GM19438 (cell line): ENCODE measurements at regions not wholly inside any gene's neighbourhood (a gene's known extent, or its start where the extent isn't known, plus 50 kb on each side); places are given as distances from the start of the nearest gene placed in this dataset.

Experiments used
- ATAC-seq: cut with Tn5 transposase; IDR thresholded peaks from one replicate; pipeline ENCODE4 v1.9.1; 2021; ENCODE audit warnings: low read depth; ENCODE audit not compliant: unreplicated experiment

DNA sequence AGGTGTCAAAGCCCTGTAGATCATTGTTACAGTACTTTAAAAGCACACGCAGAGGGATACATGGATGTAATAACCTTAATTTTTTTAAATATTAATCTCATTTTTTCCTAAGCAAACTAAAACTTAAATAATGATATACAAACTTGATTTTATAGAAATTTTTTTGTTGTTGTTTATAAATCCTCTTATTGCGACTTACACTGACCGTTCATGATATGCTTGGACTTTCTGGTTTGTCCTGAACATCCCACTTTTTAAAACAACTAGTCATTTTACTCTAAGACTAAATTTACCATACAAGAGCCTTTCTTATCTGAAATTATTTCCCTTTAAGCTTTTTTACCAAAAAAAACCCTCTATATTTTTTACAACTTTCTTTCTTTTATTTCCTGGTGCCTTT, 2106.0 kb downstream of the PCDH7 start:
- no peak for ATAC-seq

DNA sequence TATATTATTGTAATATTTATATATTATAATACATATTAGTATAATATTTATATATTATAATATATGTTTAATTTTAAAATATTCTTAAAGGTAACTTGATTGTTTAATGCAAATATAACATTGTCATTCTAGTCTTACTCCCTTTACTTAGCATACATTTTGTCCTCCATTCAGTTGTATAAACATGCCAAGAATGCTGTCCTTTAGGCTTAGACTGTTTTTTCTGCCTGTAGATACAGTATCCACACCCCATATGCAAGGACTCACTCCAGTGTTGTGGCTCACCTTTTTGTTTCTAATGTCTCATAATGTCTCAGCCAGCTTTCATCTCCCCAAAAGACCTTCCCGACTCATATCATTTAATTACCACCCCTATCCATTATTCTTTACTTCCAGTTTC, 2110.0 kb downstream of the PCDH7 start:
- ATAC-seq = no peak

DNA sequence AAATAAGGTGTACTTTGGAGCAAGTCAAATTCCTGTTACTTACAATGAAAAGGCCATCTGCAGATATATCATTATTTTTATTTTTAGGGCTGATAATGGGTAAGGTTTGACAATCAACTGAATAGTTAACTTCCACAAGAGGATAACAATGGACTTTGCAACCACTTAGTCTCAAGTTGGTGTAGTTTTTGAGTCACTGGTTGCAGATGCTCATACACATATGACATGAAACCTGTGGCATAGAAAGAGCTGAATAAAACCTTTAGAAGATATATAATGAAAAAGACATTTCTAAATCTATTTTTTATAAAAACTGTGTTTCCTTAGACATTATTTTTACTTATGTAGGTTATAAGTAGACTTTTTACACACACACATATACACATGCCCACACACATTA, 2110.9 kb downstream of the PCDH7 start:
- ATAC-seq = no peak

DNA sequence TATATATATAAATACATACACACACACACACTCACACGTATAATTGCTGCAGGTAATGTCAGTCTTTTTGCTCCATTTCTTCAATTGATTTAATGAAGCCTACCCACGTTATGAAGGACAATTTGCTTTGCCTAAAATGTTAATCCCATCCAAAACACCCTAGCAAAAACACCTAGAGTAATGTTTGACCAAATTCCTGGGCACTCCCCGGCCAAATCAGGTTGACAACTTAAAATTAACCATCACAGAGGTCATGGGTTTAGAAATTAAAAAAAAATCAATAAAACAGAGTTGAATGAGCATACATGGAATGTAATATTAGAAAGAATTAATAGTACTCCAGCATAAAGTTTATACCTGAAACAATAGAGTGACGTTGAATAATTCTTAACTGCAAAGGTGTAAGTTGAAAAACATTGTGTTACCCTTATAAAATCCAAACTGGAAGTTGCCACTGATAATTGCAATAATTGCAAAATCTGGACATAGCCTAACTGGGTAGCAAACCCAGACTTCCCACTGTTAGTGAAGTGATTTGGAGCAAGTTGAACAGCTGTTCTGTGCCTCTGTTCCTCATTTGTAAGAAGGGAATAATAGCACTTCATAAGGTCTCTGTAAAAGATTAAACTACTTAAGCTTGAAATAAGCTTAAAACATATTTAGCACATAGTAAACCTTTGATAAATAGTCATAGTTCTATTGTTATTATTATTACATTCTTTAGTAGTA, 2120.5 kb downstream of the PCDH7 start:
- no peak for ATAC-seq

GRCh38 chr4:32841217-32841616, 2121.0 kb downstream of the PCDH7 start:
- ATAC-seq = no peak

GRCh38 chr4:32847461-32847860, 2127.3 kb downstream of the PCDH7 start:
- no peak for ATAC-seq

GRCh38 chr4:32855622-32856021, 2135.5 kb downstream of the PCDH7 start:
- no peak for ATAC-seq

- no peak for ATAC-seq
These were observed 2138.2 kb downstream of the PCDH7 start for GRCh38 chr4:32858361-32858760.

DNA sequence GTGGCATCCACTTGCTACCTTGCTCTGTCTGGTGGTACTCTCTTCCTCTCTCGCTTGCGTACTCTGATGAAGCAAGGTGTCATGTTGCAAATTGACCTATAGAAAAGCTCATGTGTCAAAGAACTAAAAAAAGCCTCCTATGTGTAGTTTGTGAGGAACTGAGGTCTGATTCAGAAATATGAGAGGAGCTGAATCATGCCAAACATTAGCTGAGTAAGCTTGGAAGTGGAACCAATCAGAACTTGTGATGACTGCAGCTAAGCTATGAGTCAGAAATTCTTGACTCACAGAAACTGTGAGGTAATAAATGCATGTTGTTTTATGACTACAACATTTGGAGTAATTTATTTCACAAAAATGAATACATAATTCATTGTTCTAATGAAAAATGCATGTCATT, 2138.8 kb downstream of the PCDH7 start:
- no peak for ATAC-seq

- ATAC-seq = no peak
These were observed 2144.7 kb downstream of the PCDH7 start for GRCh38 chr4:32864713-32865351.

DNA sequence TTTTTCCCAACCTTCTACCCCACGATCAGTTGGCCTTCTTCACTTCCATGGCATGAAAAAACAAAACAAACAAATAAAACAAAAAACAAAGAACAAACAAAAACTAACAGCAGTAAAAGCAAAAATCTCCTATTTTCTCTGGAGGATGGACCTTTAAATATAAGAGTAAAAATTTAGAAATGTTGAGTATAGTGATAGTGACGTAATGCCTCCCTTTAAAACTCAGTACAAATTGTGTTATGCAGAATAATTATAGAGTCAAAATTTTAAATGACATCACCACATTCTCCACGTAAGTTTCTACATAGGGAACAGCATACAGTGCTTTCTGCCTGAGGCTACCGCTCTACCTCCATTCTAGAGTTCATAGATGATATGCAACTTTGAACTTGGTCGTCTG, 2156.4 kb downstream of the PCDH7 start:
- no peak for ATAC-seq

GRCh38 chr4:32879913-32880312, 2159.7 kb downstream of the PCDH7 start:
- no peak for ATAC-seq

- ATAC-seq = no peak
These were observed 2164.0 kb downstream of the PCDH7 start for GRCh38 chr4:32884198-32884597.

- no peak for ATAC-seq
These were observed 2170.2 kb downstream of the PCDH7 start for GRCh38 chr4:32890398-32890797.

DNA sequence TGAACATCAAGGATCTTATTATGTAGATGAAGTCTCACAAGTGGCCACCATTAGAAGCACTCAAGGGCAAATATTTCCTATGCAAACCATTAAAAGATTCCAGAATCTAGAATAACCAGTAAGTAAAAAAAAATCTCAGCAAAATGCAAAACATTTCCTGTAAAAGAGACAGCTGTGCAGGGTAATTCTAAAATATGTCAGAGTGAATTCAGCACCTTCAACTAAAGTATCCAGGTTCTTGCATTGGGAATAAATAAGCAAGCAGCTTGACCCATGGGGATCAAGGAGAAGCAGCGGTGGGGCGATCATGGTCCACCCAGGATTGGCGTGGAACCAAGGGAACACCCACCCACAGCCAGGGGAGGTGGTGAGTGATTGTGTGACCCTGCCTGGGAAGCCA, 2188.9 kb downstream of the PCDH7 start:
- ATAC-seq = no peak

DNA sequence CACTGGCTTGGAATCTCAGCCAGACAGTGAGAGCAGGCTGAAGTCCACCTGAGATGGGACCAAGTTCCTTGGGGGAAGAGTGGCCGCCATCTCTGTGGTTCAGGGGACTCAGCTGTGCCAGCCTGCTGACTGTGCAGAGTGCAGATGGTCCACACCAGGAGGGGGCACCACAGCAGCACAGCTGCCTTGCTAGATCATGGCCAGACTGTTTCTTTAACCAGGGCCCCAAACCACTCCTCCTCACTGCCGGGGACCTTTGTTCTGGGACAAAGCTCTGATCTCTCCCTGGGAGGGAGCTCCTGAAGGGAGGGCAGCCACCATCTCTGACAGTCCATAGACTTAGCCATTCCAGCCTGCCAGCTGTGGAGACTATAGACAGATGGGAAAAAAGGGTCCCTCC, 2189.6 kb downstream of the PCDH7 start:
- ATAC-seq = no peak

GRCh38 chr4:32917586-32917985, 2197.4 kb downstream of the PCDH7 start:
- ATAC-seq = no peak

GRCh38 chr4:32929796-32930699, 2209.9 kb downstream of the PCDH7 start:
- ATAC-seq = no peak

- no peak for ATAC-seq
These were observed 2210.5 kb downstream of the PCDH7 start for GRCh38 chr4:32930700-32931099.

DNA sequence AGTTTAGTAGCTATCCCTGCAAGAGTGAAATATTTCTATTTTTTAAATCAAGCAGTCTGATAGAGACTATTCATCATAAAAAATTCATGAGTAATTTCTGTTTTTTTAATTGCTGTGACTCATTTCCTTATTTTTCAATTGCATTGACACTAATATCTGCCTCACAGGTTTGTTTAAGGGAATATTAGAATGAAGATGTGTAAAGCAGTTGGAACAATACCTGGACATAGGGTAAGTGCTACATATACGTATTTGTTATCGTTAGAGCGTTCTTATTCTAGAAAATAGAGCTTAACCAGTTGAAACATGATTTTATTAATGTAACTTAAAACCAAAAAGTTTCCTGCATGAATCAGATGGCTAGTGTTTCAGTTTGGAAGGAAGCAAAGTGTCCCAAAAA, 2211.3 kb downstream of the PCDH7 start:
- no peak for ATAC-seq

DNA sequence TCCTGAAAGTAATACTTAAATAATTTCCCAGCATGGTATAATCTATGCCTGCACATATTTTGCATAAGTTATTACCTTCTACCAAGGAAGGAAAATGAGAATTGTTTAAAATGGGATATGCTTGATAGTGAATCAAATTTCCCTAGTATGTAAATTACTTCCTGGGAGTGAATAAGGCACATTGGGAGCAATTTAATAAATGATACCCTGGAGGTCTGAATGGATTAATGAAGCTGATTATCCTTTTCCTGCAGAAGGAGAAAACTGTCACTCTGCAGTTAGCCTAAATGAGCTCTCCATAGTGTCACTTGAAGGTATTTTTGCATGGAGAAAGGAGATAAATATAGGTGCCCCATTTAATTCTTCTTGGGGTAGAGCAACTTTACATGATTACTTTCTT, 2212.0 kb downstream of the PCDH7 start:
- no peak for ATAC-seq
